ENCODE measurements at regions not wholly inside any gene's neighbourhood (a gene's known extent, or its start where the extent isn't known, plus 50 kb on each side); places are given as distances from the start of the nearest gene placed in this dataset.

GRCh38 chr11:57100638-57101331 is 81.0 kb upstream of the LRRC55 start:
- Histone ChIP-seq H2BK5ac (ENCODE audit: insufficient read length, low read length) (no peak overlapping the region), H3K23me2 (ENCODE audit: insufficient read length, low read depth, low read length, poor library complexity, severe bottlenecking) (no peaks in the 10 kb centered on the region), H2BK20ac (ENCODE audit: low read depth, low read length, poor library complexity, severe bottlenecking) (no peak overlapping the region), H3K4me2 (ENCODE audit: insufficient read depth, insufficient read length, low read length) (no peak overlapping the region), H4K8ac (replicated peaks; ENCODE audit: insufficient read length, low read depth, low read length) (no peak overlapping the region), H3K4me1 (ENCODE audit: insufficient read depth, low read length) (no peaks in the 10 kb centered on the region), H4K20me1 (ENCODE audit: control insufficient read depth, insufficient read depth, insufficient read length) (no peaks in the 10 kb centered on the region), H3K14ac (ENCODE audit: insufficient read depth, low read length) (no peak overlapping the region), H4K91ac (ENCODE audit: insufficient read length, low read depth, low read length) (no peak overlapping the region), H2AK5ac (ENCODE audit: insufficient read length, low read length) (no peak overlapping the region), H3K4ac (ENCODE audit: low read depth, low read length) (no peak overlapping the region), H4K5ac (ENCODE audit: insufficient read length, low read depth, low read length) (no peak overlapping the region), H3K79me2 (ENCODE audit: insufficient read depth, low read length) (no peaks in the 10 kb centered on the region), H3T11ph (ENCODE audit: low read length) (no peak overlapping the region), H3K9me3 (ENCODE audit: control insufficient read depth, low read depth, low read length) (no peaks in the 10 kb centered on the region), H3K23ac (ENCODE audit: insufficient read length, low read depth, low read length) (no peak overlapping the region), H3K56ac (ENCODE audit: insufficient read length, low read depth, low read length) (no peak overlapping the region), H2BK15ac (ENCODE audit: low read depth, low read length) (no peak overlapping the region), H3K18ac (ENCODE audit: insufficient read length, low read depth, low read length) (no peak overlapping the region), H3K9ac (ENCODE audit: extremely low read depth, insufficient read length, low read length) (no peak overlapping the region), H3K27me3 (ENCODE audit: insufficient read depth, low read length) (no peaks in the 10 kb centered on the region), H2BK120ac (ENCODE audit: low read depth, low read length, poor library complexity, severe bottlenecking) (no peak overlapping the region), H2AFZ (ENCODE audit: low read length) (no peak overlapping the region), H3K79me1 (ENCODE audit: insufficient read depth, low read depth, low read length, poor library complexity, severe bottlenecking) (no peaks in the 10 kb centered on the region), H3K27ac (ENCODE audit: insufficient read length, low read depth, low read length) (no peak overlapping the region), H2BK12ac (ENCODE audit: insufficient read length, low read depth, low read length) (no peak overlapping the region)
- H3K4me1 Mint-ChIP-seq: peaks cover 6 to 7% of the 10 kb centered on the region in 2 experiments; a peak in 3 of 4 replicates
- DNase-seq: no peak
- H3K27me3 Mint-ChIP-seq (ENCODE audit: low read depth): no peaks in the 10 kb centered on the region
- TF ChIP-seq CTCF (conservative IDR thresholded peaks at IDR 0.05): no peak
- H3K36me3 Mint-ChIP-seq (ENCODE audit: insufficient read depth in 1 of 3, low read depth in 3 of 3): no peaks in the 10 kb centered on the region
- H3K4me3 Mint-ChIP-seq: no peak overlapping the region
- no peak overlapping the region for H3K27ac Mint-ChIP-seq
- no peaks in the 10 kb centered on the region for H3K9me3 Mint-ChIP-seq
- no CpG with 5 or more reads among the region's 5 CpGs for WGBS (ENCODE audit: extremely low coverage, insufficient read length, low lambda C conversion rate)
